GM19324 (cell line): ENCODE measurements at regions not wholly inside any gene's neighbourhood (a gene's known extent, or its start where the extent isn't known, plus 50 kb on each side); places are given as distances from the start of the nearest gene placed in this dataset.
"Not testable (repeated sequence)": the region's sequence is repeated elsewhere in the genome, so short reads cannot be mapped to it uniquely, and the experiment has no call there.

Source experiments
- ATAC-seq: cut with Tn5 transposase; IDR thresholded peaks from one replicate; pipeline ENCODE4 v1.9.1; 2021; ENCODE audit warnings: mild to moderate bottlenecking, moderate library complexity; ENCODE audit not compliant: unreplicated experiment, low FRiP score

- ATAC-seq = no peak
Measured at GRCh38 chr7:84941936-84942335, 244.9 kb downstream of the SEMA3D start.

DNA sequence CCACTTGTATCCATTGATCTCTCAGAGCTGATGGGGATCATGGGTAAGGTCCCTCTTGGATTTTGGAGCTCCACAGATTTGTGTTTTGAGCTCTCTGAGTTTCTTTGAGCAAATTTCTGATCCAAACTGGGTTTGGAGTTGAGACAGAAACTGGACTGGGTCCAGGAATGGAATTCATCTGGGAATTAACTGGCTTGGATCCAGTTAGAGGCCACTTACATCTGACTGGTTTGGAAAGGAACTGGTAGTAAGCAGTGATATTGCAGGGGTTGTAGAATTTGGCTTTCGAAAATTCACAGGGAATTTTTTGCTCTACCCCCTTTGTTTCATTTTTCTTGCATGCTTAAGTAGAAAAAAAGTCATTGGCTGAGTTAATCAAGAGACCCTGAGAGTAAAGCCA is 245.6 kb downstream of the SEMA3D start:
- ATAC-seq = no peak

- ATAC-seq = no peak
Measured at GRCh38 chr7:84939888-84940287, 247.0 kb downstream of the SEMA3D start.

GRCh38 chr7:84939442-84939841 is 247.4 kb downstream of the SEMA3D start:
- no peak for ATAC-seq

- ATAC-seq = no peak
Measured at GRCh38 chr7:84924353-84924752, 262.5 kb downstream of the SEMA3D start.

GRCh38 chr7:84923348-84923747 is 263.5 kb downstream of the SEMA3D start:
- ATAC-seq = no peak

GRCh38 chr7:84921154-84921553 is 265.7 kb downstream of the SEMA3D start:
- no peak for ATAC-seq

- ATAC-seq = not testable (repeated sequence)
Measured at GRCh38 chr7:84916973-84917372, 269.9 kb downstream of the SEMA3D start.

DNA sequence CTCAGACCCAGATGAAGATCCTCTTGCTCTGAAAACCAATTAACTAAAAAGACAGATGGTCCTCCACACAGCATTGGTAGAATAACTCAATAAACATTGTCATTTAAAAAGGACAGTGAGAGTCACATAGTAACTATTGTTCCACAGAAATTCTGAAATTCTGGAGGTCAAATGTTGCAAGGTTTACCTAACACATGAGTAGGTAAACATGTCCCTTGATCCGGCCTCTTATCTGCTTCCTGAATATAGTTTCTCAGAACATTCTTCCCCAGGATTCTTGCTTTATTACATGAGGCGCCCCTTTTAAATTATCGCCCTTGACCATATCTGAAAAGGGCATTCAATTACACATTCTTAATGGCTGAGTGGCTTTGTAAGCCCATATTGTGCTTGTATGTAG is 270.7 kb downstream of the SEMA3D start:
- no peak for ATAC-seq

- no peak for ATAC-seq
Measured at GRCh38 chr7:84914598-84914997, 272.3 kb downstream of the SEMA3D start.

DNA sequence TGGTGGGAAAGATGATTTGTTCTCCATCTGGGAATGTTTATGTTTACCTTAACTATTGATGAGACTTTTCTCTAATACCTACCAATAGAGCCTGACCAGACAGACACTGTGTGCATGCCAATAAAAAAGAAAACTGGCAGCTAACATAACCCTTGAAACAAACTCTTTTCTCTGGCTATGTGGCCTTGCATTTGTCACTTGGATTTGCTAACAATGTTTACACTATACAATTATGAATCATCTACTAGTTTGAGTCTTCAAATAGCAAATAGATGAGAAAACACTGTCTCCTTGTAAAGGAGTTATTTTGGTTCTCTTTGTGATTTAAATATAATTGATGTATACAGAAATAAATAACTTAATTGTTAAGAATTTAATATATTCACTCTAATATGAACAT is 273.1 kb downstream of the SEMA3D start:
- no peak for ATAC-seq

GRCh38 chr7:84912993-84913635 is 273.7 kb downstream of the SEMA3D start:
- ATAC-seq = no peak

DNA sequence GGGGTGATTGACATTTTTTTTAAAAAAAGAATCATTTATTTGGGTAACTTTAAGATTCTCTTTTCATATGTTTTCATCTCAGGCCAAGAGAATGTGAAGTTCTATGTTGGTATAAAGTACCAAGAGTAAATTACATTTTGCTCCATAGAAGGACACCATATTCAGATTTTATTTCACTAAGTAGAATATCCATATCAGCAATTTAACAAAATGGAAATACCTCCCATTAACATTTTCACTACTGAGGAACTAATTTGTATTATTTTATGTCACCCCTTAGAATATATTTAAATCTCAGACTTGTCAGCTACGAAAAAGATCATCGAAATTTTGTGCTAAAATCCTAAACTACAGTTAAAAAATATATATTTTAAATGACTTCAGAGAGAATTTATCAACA is 274.3 kb downstream of the SEMA3D start:
- ATAC-seq = no peak

GRCh38 chr7:84912018-84912417 is 274.8 kb downstream of the SEMA3D start:
- ATAC-seq = no peak

DNA sequence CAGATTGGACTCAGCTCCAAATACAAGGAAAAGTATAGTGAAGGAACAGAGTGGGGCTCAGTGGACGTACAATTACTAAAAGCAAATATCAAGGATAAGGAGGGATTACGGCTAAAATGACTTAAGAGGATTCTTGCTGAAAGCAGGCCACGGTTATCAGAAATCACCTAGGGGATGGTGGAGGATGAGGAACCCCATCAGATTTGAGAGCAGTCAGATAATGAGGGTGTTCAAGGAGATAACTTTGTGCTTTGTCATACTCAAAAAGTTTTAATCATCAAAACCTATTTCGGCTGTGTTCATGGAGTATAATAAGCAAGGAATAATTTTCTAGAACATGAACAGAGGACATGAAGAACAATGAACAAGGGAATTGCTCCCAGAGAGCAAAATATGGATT is 275.8 kb downstream of the SEMA3D start:
- no peak for ATAC-seq

- not testable (repeated sequence) for ATAC-seq
Measured at GRCh38 chr7:84910322-84910721, 276.5 kb downstream of the SEMA3D start.

DNA sequence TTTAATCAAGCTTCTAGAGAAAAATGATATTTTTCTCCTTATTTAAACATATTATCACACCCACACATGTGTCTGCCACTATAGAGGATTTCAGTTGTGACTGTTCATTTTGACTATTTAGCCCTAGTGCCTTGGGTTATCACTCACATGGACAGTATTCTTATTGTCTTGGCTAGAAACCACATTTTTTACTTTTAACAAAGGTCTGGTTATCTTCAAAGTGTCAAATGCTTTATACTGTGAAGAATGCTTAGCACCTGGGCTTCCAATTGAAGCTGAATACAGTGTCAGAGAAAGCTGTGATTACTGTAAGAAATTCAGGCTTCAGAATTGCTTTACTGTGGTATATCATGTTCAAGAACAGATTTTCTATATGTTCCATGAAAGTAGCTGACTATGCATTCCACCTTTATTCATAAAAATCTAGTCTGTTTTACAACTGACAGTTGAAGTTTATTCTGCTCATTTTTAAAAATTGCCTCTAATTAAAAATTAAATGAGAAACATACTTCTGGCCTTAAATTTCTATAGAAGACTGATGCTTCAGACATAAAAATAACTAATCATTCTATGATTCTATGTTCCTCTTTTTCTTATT is 278.6 kb downstream of the SEMA3D start:
- ATAC-seq = no peak

DNA sequence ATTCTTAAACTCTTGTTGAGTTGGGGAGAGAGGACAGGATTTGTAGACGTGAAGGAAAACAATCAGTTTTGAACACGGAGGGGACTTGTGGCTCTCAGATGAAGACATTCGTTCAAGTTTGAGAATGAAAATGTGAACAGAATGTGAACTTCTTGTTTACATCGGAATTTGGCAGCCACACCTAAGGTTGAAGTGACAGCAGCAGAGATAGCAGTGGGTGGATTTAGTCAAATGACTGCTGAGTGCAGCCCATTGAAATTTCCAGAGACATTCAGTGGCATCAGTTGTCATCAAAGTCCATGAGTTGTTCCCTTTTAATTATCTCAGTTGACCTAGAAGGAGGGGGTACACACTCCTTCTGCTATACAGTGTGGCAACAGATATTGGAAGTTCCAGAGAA is 280.0 kb downstream of the SEMA3D start:
- ATAC-seq = no peak

DNA sequence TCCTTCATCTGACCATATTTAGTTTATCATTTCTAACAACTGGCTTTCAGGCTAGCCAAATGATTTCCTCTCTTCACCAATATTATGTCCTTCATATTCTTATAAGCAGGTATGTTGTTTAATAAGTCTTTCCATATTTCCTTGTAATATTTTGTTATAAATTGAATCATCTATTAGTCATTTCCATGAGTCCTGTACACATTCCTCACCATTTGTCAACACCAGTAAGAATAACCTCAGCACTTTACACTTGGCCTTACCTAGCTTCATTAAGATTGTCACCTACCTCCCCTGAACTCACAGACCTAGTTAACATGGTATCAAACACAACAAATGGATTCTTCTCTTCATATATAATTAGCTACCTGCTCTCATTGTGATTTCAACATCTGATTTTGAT is 282.3 kb downstream of the SEMA3D start:
- ATAC-seq = no peak

- ATAC-seq = no peak
Measured at GRCh38 chr7:84901366-84901765, 285.5 kb downstream of the SEMA3D start.

GRCh38 chr7:84900215-84900614 is 286.6 kb downstream of the SEMA3D start:
- ATAC-seq = no peak

DNA sequence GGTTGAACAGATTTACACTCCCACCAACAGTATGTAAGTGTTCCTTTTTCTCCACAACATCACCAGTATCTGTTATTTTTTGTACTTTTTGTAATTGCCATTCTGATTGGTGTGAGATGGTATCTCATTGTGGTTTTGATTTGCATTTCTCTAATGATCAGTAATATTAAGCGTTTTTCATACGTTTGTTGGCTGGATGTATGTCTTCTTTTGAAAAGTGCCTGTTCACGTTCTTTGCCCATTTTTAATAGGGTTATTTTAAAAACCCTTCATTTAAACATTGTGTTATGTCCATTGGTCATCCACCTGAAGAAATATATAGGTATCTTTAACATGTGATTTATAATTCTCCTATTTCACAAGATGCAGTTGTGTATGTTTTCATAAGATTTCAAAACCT is 291.3 kb downstream of the SEMA3D start:
- no peak for ATAC-seq

DNA sequence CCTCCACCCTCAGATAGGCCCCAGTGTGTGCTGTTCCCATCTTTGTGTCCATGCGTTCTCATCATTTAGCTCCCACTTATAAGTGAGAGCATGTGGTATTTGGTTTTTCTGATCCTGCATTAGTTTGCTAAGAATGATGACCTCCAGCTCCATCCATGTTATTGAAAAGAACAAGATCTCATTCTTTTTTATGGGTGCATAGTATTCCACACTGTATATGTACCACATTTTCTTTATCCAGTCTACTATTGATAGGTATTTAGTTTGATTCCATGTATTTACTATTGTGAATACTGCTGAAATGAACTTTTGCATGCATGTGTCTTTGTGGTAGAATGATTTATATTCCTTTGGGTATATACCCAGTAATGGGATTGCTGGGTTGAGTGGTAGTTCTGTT is 303.3 kb downstream of the SEMA3D start:
- not testable (repeated sequence) for ATAC-seq
